Stomach (tissue), 8 donors: ENCODE measurements at regions not wholly inside any gene's neighbourhood (a gene's known extent, or its start where the extent isn't known, plus 50 kb on each side); places are given as distances from the start of the nearest gene placed in this dataset.

Experiments
- DNase-seq, 2 donors: peaks; one replicate each; pipeline versions ENCODE4 v3.0.0 to v3.0.0-alpha.2; 2013 to 2019
- H3K27ac ChIP-seq, 5 donors: fragments of 200-600 bp in 4 of 5; sonication (generic) in 4 of 5; one replicate each; pipeline ENCODE4 v1.5.1; 2013 to 2019; ENCODE audit warnings: mild to moderate bottlenecking in 1 of 5, moderate library complexity in 1 of 5
- H3K27me3 ChIP-seq, 3 donors: fragments of 200-600 bp; sonication (generic); one replicate each; pipeline ENCODE4 v1.5.1; 2017 to 2019; ENCODE audit warnings: mixed run types in 1 of 3
- H3K36me3 ChIP-seq, 4 donors: fragments of 200-600 bp; sonication (generic); 1 replicate in 3 of 4; 2 replicates in 1 of 4; pipeline ENCODE4 v1.5.1; 2016 to 2019
- H3K4me1 ChIP-seq, 4 donors: fragments of 200-600 bp; sonication (generic); one replicate each; pipeline ENCODE4 v1.5.1; 2016 to 2019
- H3K4me3 ChIP-seq, 4 donors: fragments of 200-600 bp; sonication (generic) in 3 of 4; one replicate each; pipeline ENCODE4 v1.5.1; 2016 to 2019; ENCODE audit warnings: mild to moderate bottlenecking in 1 of 4
- H3K9me3 ChIP-seq, 4 donors: fragments of 200-600 bp; sonication (generic); one replicate each; pipeline ENCODE4 v1.5.1; 2016 to 2019
- EP300 ChIP-seq: sonication (generic); formaldehyde crosslinking; IDR thresholded peaks from one replicate; pipeline ENCODE4 v1.6.1; 2017; ENCODE audit warnings: antibody characterized with exemption
- POLR2A ChIP-seq, 4 donors: fragments of 450-650 bp; IDR thresholded peaks; one replicate each; pipeline ENCODE4 v1.6.1; 2016; ENCODE audit warnings: antibody characterized with exemption in 4 of 4, control low read depth in 2 of 4, mild to moderate bottlenecking in 1 of 4, moderate library complexity in 1 of 4
- POLR2AphosphoS5 ChIP-seq, 3 donors: sonication (generic); formaldehyde crosslinking; IDR thresholded peaks; one replicate each; pipeline ENCODE4 v1.6.1; 2016; ENCODE audit warnings: antibody characterized with exemption in 3 of 3
- WGBS, 5 donors: extraction: QIAGEN DNeasy Blood & Tissue Kit in 3 of 5; methylation state at CpG; one replicate each; pipeline versions ENCODE4 v1.1.5 to v1.1.7; 2013 to 2018; 5-methylcytosine and 5-hydroxymethylcytosine counted together
- intact Hi-C: fragments of 100-400 bp; cut with DNase I; formaldehyde crosslinking; loops from one replicate; pipeline ENCODE4 v1.15.1; 2023; ENCODE audit warnings: low total_unique reads
- TF ChIP-seq, protein P1 (sequence below), 7 experiments: fragments of 450-650 bp in 4 of 7; fragments of 200-600 bp in 3 of 7; sonication (generic) in 3 of 7; IDR thresholded peaks; one replicate each; pipeline ENCODE4 v1.5.1; 2016 to 2019; ENCODE audit warnings: antibody characterized with exemption in 7 of 7, control low read depth in 2 of 7, mild to moderate bottlenecking in 1 of 7
- donor health status: healthy with polysubstance abuse.
- donor health status: Bipolar disorder and iron deficiency.
- donor health status: healthy.

DNA sequence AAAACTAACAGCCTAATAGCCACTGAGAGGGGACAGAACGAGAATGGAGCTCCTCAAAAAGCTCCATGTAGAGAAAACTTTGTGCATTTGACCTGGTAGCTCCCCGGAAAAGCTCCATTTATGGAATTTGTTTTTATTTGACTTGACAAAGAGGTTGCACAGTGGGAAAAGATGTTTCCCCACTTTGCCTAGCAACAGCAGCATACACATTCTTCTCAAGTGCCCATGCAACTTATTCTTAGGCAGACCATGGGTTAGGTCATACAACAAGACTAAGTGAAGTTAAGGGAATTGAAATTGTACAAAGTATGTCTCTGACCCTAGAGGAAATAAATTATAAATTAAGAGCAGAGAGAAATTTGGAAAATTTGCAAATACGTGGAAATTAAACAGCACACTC lies 949.6 kb upstream of the PRKX start:
- intact Hi-C loops = no loop called here
- Histone ChIP-seq H3K4me1 (no peaks in the 10 kb centered on the region), H3K9me3 (peaks cover 0 to 1% (median 0%) of the 10 kb centered on the region in 4 donors), H3K27ac (no peak overlapping the region), H3K36me3 (no peaks in the 10 kb centered on the region), H3K4me3 (no peak overlapping the region), H3K27me3 (no peaks in the 10 kb centered on the region)
- no peak for DNase-seq
- 64 to 88% (median 80%) methylated on average over 3 of the region's 3 CpGs for WGBS, 5 donors
- TF ChIP-seq, protein P1, sequence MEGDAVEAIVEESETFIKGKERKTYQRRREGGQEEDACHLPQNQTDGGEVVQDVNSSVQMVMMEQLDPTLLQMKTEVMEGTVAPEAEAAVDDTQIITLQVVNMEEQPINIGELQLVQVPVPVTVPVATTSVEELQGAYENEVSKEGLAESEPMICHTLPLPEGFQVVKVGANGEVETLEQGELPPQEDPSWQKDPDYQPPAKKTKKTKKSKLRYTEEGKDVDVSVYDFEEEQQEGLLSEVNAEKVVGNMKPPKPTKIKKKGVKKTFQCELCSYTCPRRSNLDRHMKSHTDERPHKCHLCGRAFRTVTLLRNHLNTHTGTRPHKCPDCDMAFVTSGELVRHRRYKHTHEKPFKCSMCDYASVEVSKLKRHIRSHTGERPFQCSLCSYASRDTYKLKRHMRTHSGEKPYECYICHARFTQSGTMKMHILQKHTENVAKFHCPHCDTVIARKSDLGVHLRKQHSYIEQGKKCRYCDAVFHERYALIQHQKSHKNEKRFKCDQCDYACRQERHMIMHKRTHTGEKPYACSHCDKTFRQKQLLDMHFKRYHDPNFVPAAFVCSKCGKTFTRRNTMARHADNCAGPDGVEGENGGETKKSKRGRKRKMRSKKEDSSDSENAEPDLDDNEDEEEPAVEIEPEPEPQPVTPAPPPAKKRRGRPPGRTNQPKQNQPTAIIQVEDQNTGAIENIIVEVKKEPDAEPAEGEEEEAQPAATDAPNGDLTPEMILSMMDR (IDR thresholded peaks at IDR 0.05) = no peak
- no peak for TF ChIP-seq EP300
- TF ChIP-seq POLR2AphosphoS5 (IDR thresholded peaks at IDR 0.05) = no peak
- TF ChIP-seq POLR2A (IDR thresholded peaks at IDR 0.05) = no peak

GRCh38 chrX:4661771-4662170 lies 948.3 kb upstream of the PRKX start:
- Histone ChIP-seq H3K4me3 (no peak overlapping the region), H3K27me3 (no peaks in the 10 kb centered on the region), H3K4me1 (no peaks in the 10 kb centered on the region), H3K9me3 (no peaks in the 10 kb centered on the region), H3K36me3 (no peaks in the 10 kb centered on the region), H3K27ac (no peak overlapping the region)
- TF ChIP-seq, protein P1 (IDR thresholded peaks at IDR 0.05) = no peak
- TF ChIP-seq EP300 = no peak
- no peak for TF ChIP-seq POLR2A (IDR thresholded peaks at IDR 0.05)
- TF ChIP-seq POLR2AphosphoS5 (IDR thresholded peaks at IDR 0.05) = no peak
- DNase-seq = no peak
- intact Hi-C loops = no loop called here
- WGBS, 5 donors = 83 to 89% (median 85%) methylated on average over 5 of the region's 5 CpGs

- no peaks in the 10 kb centered on the region for H3K9me3 ChIP-seq
- H3K4me1 ChIP-seq = no peaks in the 10 kb centered on the region
- H3K27me3 ChIP-seq = no peaks in the 10 kb centered on the region
- 55 to 71% (median 64%) methylated on average over 6 of the region's 6 CpGs for WGBS, 5 donors
- peak; percentile 19 to 30 for DNase-seq
- intact Hi-C loops = no loop called here
- H3K36me3 ChIP-seq = no peaks in the 10 kb centered on the region
- TF ChIP-seq POLR2AphosphoS5 (IDR thresholded peaks at IDR 0.05) (no peak), POLR2A (IDR thresholded peaks at IDR 0.05) (no peak), EP300 (no peak)
- TF ChIP-seq, protein P1 (IDR thresholded peaks at IDR 0.05) = no peak
- H3K4me3 ChIP-seq = no peak overlapping the region
- no peak overlapping the region for H3K27ac ChIP-seq
Measured at GRCh38 chrX:4656419-4656818, 943.0 kb upstream of the PRKX start.

DNA sequence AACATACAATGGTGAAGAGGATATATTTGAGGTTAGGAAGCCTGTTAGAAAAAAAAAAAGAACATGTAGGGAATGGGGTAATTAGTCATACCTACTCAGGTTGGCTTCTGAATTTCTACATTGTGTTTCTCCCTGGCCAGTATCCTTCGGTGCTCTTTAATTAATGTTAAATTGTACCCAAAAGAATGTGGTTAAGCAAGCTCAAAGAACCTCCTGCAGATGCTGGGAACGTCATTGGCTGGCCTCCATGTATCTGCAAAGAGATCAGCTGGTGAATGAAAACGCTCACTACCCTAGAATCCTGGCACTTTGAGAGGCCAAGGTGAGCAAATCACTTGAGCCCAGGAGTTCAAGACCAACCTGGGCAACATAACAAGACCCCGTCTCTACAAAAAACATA lies 942.3 kb upstream of the PRKX start:
- no peak for TF ChIP-seq POLR2AphosphoS5 (IDR thresholded peaks at IDR 0.05)
- no peak for TF ChIP-seq EP300
- TF ChIP-seq POLR2A (IDR thresholded peaks at IDR 0.05) = no peak
- TF ChIP-seq, protein P1 (IDR thresholded peaks at IDR 0.05) = no peak
- H3K4me3 ChIP-seq = no peak overlapping the region
- intact Hi-C loops = no loop called here
- peak in 1 of 2 donors; percentile 11 for DNase-seq
- H3K36me3 ChIP-seq = no peaks in the 10 kb centered on the region
- no peaks in the 10 kb centered on the region for H3K4me1 ChIP-seq
- no peaks in the 10 kb centered on the region for H3K9me3 ChIP-seq
- WGBS, 5 donors = 19 to 56% (median 52%) methylated on average over 3 to 4 of the region's 4 CpGs
- no peak overlapping the region for H3K27ac ChIP-seq
- no peaks in the 10 kb centered on the region for H3K27me3 ChIP-seq
